Keratinocyte (primary cell): ENCODE measurements at regions not wholly inside any gene's neighbourhood (a gene's known extent, or its start where the extent isn't known, plus 50 kb on each side); places are given as distances from the start of the nearest gene placed in this dataset.

Experiments used
- DNase-seq: peaks from one replicate; pipeline ENCODE4 v3.0.0-alpha.2; 2011; ENCODE audit warnings: low read depth, missing footprints, low spot score
- FAIRE-seq: peaks from 2 replicates; lab custom pipeline; 2011; peaks lifted over from hg19 to GRCh38; lab: Jason Lieb, UNC
- H2AFZ ChIP-seq: 2 replicates; pipeline ENCODE4 v1.6.0; 2012; ENCODE audit warnings: low read length, control low read depth, inconsistent platforms; ENCODE audit not compliant: control insufficient read depth
- H3K27ac ChIP-seq: 2 replicates; pipeline ENCODE4 v1.5.1; 2011; ENCODE audit warnings: low read length; ENCODE audit not compliant: control insufficient read depth, insufficient read depth
- H3K27me3 ChIP-seq: 3 replicates; pipeline ENCODE4 v1.6.0; 2011; ENCODE audit warnings: low read length; ENCODE audit not compliant: control insufficient read depth, insufficient read depth; ENCODE audit errors: extremely low read depth
- H3K36me3 ChIP-seq, 2 experiments: 2 replicates in 1 of 2; 3 replicates in 1 of 2; pipeline ENCODE4 v1.5.1; 2011; ENCODE audit warnings: low read length in 2 of 2, mild to moderate bottlenecking in 1 of 2; ENCODE audit not compliant: control insufficient read depth in 2 of 2, insufficient read depth in 2 of 2; ENCODE audit errors: extremely low read depth in 1 of 2
- H3K4me1 ChIP-seq: 3 replicates; pipeline ENCODE4 v1.5.1; 2011; ENCODE audit warnings: low read length; ENCODE audit not compliant: control insufficient read depth, insufficient read depth; ENCODE audit errors: extremely low read depth
- H3K4me2 ChIP-seq: 3 replicates; pipeline ENCODE4 v1.6.0; 2011; ENCODE audit warnings: low read depth, low read length; ENCODE audit not compliant: control insufficient read depth, insufficient read depth; ENCODE audit errors: extremely low read depth
- H3K4me3 ChIP-seq, 3 experiments: fragments of 200-600 bp in 1 of 3; sonication (generic) in 1 of 3; 2 replicates in 2 of 3; 3 replicates in 1 of 3; pipeline ENCODE4 v1.5.1; 2011 to 2016; ENCODE audit warnings: low read length in 3 of 3, mild to moderate bottlenecking in 3 of 3, control low read depth in 2 of 3, inconsistent platforms in 1 of 3, low read depth in 1 of 3, mixed read lengths in 1 of 3, mixed run types in 1 of 3, moderate library complexity in 1 of 3; ENCODE audit not compliant: control insufficient read depth in 2 of 3, insufficient read depth in 2 of 3; ENCODE audit errors: extremely low read depth in 1 of 3
- H3K79me2 ChIP-seq: 2 replicates; pipeline ENCODE4 v1.6.0; 2012; ENCODE audit warnings: low read length; ENCODE audit not compliant: control insufficient read depth, insufficient read depth
- H3K9ac ChIP-seq: 3 replicates; pipeline ENCODE4 v1.6.0; 2011; ENCODE audit warnings: low read length; ENCODE audit not compliant: control insufficient read depth, insufficient read depth; ENCODE audit errors: extremely low read depth
- H3K9me1 ChIP-seq: 3 replicates; pipeline ENCODE4 v1.6.0; 2011; ENCODE audit warnings: low read length; ENCODE audit not compliant: control insufficient read depth, insufficient read depth; ENCODE audit errors: extremely low read depth
- H3K9me3 ChIP-seq: 2 replicates; pipeline ENCODE4 v1.5.1; 2012; ENCODE audit warnings: low read depth, low read length; ENCODE audit not compliant: control insufficient read depth
- H4K20me1 ChIP-seq: 3 replicates; pipeline ENCODE4 v1.6.0; 2011; ENCODE audit warnings: low read length; ENCODE audit not compliant: control insufficient read depth, insufficient read depth; ENCODE audit errors: extremely low read depth
- CTCF ChIP-seq, 3 experiments: IDR thresholded peaks in 1 of 3; conservative IDR thresholded peaks in 1 of 3; optimal IDR thresholded peaks in 1 of 3; 2 replicates in 2 of 3; 3 replicates in 1 of 3; pipeline versions ENCODE3 to v1.5.1; 2011; ENCODE audit warnings: low read length in 3 of 3, mild to moderate bottlenecking in 3 of 3, moderate library complexity in 2 of 3, control low read depth in 1 of 3, inconsistent platforms in 1 of 3; ENCODE audit not compliant: insufficient read depth in 2 of 3; ENCODE audit errors: extremely low read depth in 1 of 3
- EZH2 ChIP-seq: IDR thresholded peaks from one replicate; pipeline ENCODE4 v1.6.1; 2012; ENCODE audit warnings: inconsistent platforms, mild to moderate bottlenecking, low read length, moderate library complexity
- dilution Hi-C: fragments of 300-500 bp; cut with MboI; formaldehyde crosslinking; loops from one replicate; pipeline ENCODE4 v1.7.0; 2020; ENCODE audit warnings: low sequenced_read_pairs; ENCODE audit not compliant: extremely low pct_ligation_motif_present

GRCh38 chr6:101212640-101213039 is 180.9 kb upstream of the GRIK2 start:
- Histone ChIP-seq H3K4me3 (no peak overlapping the region), H3K36me3 (no peaks in the 10 kb centered on the region), H4K20me1 (no peaks in the 10 kb centered on the region), H3K9me3 (no peaks in the 10 kb centered on the region), H3K27me3 (no peaks in the 10 kb centered on the region), H3K79me2 (no peaks in the 10 kb centered on the region), H3K9ac (no peak overlapping the region), H3K4me2 (no peak overlapping the region), H2AFZ (no peak overlapping the region), H3K27ac (no peak overlapping the region), H3K4me1 (no peaks in the 10 kb centered on the region), H3K9me1 (no peaks in the 10 kb centered on the region)
- no peak for DNase-seq
- no peak for FAIRE-seq
- TF ChIP-seq EZH2: no peak
- TF ChIP-seq CTCF (optimal IDR thresholded peaks at IDR 0.05 in 1 of 3, IDR thresholded peaks at IDR 0.05 in 1 of 3, conservative IDR thresholded peaks at IDR 0.05 in 1 of 3; ENCODE audit: extremely low read depth in 1 of 3, insufficient read depth in 2 of 3, low read length in 3 of 3): no peak
- dilution Hi-C loops: no loop called here

GRCh38 chr6:101222007-101222406 is 171.5 kb upstream of the GRIK2 start:
- no peak overlapping the region for H3K4me2 ChIP-seq
- no peaks in the 10 kb centered on the region for H3K36me3 ChIP-seq
- TF ChIP-seq EZH2 (no peak), CTCF (optimal IDR thresholded peaks at IDR 0.05 in 1 of 3, IDR thresholded peaks at IDR 0.05 in 1 of 3, conservative IDR thresholded peaks at IDR 0.05 in 1 of 3; ENCODE audit: extremely low read depth in 1 of 3, insufficient read depth in 2 of 3, low read length in 3 of 3) (no peak)
- H4K20me1 ChIP-seq: no peaks in the 10 kb centered on the region
- H3K4me3 ChIP-seq: no peak overlapping the region
- no peak for DNase-seq
- no peaks in the 10 kb centered on the region for H3K79me2 ChIP-seq
- H3K27ac ChIP-seq: no peak overlapping the region
- H3K9me1 ChIP-seq: no peaks in the 10 kb centered on the region
- H3K4me1 ChIP-seq: no peaks in the 10 kb centered on the region
- dilution Hi-C loops: no loop called here
- no peak overlapping the region for H2AFZ ChIP-seq
- H3K9me3 ChIP-seq: no peaks in the 10 kb centered on the region
- no peak overlapping the region for H3K9ac ChIP-seq
- FAIRE-seq: no peak
- no peaks in the 10 kb centered on the region for H3K27me3 ChIP-seq
